ENCODE measurements at regions not wholly inside any gene's neighbourhood (a gene's known extent, or its start where the extent isn't known, plus 50 kb on each side); places are given as distances from the start of the nearest gene placed in this dataset.
"Not testable (repeated sequence)": the region's sequence is repeated elsewhere in the genome, so short reads cannot be mapped to it uniquely, and the experiment has no call there.

GRCh38 chr7:25722856-25723255, 429.1 kb upstream of the NFE2L3 start:
- no peak for DNase-seq

- DNase-seq: no peak
Observed at GRCh38 chr7:25725451-25725850, 426.5 kb upstream of the NFE2L3 start.

GRCh38 chr7:25726170-25726780, 425.7 kb upstream of the NFE2L3 start:
- no peak for DNase-seq

DNA sequence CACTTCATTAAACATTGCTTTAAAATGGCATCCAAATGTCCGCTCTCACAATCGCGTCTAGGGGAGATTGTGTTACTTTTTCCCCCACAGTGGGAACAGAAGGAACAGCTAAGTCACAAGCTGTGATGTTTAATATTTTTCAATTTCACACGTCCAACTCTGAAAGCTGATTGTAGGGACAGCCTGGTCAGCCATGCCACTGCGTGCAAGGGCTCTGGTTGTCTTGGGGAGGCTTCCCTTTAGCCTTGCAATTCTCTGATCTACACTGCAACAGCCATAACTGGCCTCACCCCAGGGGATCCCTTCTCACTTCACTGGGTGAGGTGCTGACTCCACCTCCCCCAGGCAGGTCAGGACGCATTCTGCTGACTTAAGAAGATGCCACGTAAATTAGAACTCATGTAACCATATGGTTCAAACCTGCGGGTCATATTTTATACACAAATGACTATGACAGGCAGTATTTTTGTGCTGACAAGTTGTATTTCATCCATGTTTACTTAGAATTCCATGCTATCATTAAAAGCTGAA, 425.2 kb upstream of the NFE2L3 start:
- DNase-seq: no peak

DNA sequence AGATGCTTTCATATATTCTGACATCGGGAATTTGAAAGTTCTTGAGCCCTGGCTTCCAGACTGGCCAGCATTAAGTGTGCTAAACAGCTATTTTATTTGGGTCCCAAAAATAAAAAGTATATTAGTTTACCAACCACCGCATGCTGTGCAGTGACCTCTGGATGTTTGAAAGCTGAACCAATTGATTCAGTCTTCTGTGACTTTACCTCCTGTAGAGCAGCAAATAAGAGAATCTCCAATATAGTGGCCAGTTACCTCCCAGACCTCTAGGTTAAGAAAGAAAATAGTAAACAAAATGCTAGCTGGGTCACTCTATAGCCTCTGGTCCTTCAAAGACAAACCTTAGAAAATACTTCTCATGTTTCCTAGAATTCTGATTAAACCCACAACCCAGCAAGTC, 424.6 kb upstream of the NFE2L3 start:
- DNase-seq: no peak

DNA sequence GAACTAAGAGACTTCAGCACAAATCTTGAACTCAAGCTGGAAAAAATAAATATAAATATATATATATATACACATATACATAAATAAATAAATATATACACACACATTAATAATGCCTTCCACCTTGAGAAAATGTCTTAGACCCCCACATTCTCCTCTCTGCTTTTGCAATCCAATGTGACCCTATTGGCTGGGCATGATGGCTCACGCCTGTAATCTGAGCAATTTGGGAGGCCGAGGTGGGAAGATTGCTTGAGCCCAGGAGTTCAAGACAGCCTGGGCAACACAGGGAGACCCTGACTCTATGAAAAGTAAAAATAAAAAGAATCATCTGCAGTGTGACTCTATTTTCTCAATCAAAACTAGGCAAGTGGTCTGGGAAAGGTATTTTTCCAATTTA, 424.1 kb upstream of the NFE2L3 start:
- DNase-seq: no peak

- no peak for DNase-seq
Observed at GRCh38 chr7:25731068-25731845, 420.7 kb upstream of the NFE2L3 start.

GRCh38 chr7:25731846-25732245, 420.2 kb upstream of the NFE2L3 start:
- DNase-seq: no peak

GRCh38 chr7:25732766-25733217, 419.2 kb upstream of the NFE2L3 start:
- no peak for DNase-seq

- DNase-seq: no peak
Observed at GRCh38 chr7:25735674-25736242, 416.2 kb upstream of the NFE2L3 start.

DNA sequence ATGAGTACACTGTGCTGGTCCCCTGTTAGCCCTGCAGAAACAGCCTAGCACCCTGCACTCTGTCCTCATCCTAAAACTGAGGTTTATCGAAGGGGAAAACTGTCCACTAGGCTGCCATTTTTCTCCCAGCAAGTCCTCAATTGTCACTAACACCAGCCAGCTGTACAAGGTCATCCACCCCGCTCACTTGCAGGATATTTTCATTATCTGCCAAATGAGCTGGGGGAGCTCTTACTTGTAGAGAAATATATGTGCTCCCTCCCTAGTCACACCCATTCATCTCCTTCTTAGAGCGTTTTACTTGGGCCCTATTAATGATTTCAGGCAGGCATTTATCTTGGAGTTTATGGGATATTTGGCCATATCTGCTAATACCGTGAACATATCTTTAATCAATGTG, 413.5 kb upstream of the NFE2L3 start:
- DNase-seq: no peak

DNA sequence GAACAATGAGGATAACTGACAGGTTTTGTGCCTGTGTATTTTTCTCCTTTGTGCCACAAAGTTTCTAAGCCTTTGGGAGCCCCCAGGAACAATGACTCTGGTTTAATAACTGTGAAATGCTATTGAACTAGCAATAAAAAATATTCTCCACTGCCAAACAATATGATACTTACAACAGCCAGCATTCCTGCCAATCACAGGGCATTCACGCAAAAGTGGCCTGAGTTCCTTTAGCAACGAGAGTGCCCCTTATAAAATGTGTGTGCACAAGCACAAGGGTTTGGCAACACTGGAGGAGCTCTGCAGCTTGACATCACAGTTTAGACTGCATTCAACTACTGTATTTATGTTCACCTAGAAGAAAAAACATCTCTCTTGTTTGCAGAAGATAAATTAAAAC, 412.9 kb upstream of the NFE2L3 start:
- DNase-seq: no peak

- DNase-seq: no peak
Observed at GRCh38 chr7:25742316-25742715, 409.7 kb upstream of the NFE2L3 start.

DNA sequence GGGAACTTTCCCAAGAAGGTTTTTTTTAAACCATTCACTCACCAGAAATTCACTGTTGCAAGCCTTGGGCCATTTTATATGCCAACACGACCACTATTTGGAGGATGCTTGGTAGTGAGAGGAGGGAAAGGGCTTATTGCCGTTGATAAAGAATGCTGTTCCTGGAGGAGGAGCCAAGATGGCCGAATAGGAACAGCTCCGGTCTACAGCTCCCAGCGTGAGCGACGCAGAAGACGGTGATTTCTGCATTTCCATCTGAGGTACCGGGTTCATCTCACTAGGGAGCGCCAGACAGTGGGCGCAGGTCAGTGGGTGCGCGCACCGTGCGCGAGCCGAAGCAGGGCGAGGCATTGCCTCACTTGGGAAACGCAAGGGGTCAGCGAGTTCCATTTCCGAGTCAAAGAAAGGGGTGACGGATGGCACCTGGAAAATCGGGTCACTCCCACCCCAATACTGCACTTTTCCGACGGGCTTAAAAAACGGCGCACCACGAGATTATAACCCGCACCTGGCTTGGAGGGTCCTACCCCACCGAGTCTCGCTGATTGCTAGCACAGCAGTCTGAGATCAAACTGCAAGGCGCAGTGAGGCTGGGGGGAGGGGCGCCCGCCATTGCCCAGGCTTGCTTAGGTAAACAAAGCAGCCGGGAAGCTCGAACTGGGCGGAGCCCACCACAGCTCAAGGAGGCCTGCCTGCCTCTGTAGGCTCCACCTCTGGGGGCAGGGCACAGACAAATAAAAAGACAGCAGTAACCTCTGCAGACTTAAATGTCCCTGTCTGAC, 408.1 kb upstream of the NFE2L3 start:
- not testable (repeated sequence) for DNase-seq

DNA sequence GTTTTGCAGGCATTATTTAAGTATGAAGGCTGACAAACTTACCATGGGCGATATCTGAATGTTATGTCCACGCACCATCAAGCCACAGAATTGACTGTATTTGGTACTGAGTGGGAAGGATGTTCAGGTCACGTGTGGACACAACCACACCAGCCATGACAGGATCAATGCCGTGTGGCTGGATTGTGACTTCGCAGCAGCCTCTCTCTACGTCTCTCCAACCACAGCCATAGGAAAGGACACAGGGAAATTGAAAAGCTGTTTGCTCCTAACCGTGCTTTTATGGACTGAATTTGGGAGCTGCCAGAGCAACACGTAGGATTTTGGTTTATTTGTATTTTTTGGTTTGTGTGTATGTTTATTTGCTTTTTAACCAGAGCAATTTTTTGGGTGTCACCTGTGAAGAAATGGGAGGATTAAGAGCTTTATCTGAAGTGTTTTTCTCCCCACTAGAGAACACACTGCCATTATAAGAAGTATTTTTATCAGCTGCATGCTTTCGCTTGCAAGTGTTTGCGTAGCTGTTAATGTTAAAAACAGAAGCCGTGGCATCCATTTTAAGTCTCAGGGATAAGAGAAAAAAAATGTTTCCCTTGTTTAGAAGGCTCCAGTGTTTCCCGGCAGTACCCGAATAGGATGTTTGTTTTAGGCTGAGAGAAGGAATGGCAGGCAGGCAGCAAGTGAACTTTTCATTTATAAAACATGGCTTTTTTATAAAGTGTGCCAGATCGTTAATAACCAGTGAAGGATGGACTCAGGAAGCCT, 401.1 kb upstream of the NFE2L3 start:
- DNase-seq: no peak

DNA sequence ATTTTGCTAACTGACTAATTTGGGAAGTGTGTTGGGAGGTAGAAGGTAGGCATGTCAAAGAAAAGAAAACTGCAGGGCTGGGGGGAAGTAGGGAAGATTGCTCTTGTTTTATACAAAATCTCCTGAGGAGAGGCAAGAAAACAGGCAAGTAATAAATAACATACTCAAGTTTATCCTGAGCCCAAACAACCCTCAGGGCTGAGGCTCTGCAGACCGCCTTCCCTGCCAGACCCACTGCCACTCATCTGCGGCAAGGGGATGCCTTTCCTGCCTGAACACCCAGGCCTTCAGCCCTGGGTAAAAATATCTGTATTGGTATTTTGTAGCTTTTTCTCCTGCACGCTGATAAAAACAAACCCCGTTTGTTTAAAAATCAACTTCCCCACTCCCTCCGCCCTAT, 399.8 kb upstream of the NFE2L3 start:
- no peak for DNase-seq

GRCh38 chr7:25752967-25753791, 398.8 kb upstream of the NFE2L3 start:
- DNase-seq: no peak

GRCh38 chr7:25753837-25754236, 398.2 kb upstream of the NFE2L3 start:
- DNase-seq: no peak

DNA sequence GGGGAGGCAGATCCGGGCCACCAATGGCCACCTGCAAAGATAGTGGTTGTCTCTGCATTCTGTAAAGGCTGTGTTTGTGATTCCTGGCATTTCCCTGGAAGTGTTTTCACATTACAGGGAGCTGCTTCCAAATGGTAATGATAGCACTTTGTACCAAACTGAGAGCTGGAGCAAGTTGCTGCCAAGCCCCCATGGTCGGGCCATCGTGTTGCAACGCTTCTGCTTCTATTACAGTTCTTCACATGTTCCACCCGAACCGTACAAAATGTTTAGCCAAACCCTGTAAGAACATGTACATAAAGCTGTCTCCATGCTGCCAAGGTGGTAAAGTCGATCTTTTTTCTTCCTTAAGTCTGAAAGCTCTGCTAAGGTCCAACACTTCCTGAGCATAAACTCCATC, 397.7 kb upstream of the NFE2L3 start:
- DNase-seq: no peak

GRCh38 chr7:25754751-25755150, 397.2 kb upstream of the NFE2L3 start:
- no peak for DNase-seq

DNA sequence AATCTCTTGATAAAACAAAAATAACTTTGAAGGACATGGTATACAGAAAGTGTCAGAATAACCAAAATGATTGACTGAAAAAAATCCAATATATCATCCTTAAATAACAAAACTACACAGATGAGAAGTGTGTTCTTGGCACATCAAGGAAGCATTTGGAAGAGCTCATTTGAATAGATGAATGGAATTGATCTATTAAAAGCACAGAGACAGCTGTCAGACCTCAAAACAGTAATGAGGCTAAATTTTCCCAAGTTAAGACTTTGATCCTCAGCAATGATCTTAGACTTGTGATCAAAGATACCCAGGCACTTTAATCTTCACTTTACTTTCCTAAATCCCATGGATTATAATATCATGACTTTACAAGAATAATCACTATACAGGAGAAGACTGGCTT, 395.4 kb upstream of the NFE2L3 start:
- no peak for DNase-seq

DNA sequence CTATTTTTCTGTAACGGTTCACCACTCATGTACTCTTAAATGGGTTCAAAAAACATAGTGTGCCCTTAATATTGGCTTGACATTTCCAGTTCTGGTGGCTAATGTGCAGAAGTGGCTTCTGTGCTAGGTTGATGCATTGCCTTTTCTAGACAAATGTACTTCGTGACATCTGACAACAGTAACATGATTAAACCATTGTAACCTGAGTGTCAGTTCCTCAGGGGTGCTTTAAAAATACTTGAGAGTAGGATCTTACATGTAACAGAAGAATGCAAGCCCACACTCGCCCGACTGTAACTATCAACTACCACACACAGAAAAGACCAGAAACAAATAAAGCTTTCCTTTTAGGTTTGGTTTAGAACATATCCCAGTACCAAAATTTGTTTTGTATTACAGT, 393.4 kb upstream of the NFE2L3 start:
- DNase-seq: no peak

All from CD4-positive, alpha-beta T cell treated with Interleukin-12 subunit alpha and Interleukin-12 subunit beta, for 1 hour (primary cell).